ENCODE measurements at regions not wholly inside any gene's neighbourhood (a gene's known extent, or its start where the extent isn't known, plus 50 kb on each side); places are given as distances from the start of the nearest gene placed in this dataset.

GRCh38 chr16:6439129-6439528 lies 893.5 kb upstream of the RBFOX1 start:
- Mint-ChIP-seq H3K36me3 (ENCODE audit: insufficient read depth) (no peaks in the 10 kb centered on the region), H3K27me3 (no peaks in the 10 kb centered on the region), H3K4me1 (no peaks in the 10 kb centered on the region), H3K27ac (ENCODE audit: low read depth) (no peak overlapping the region), H3K4me3 (no peak overlapping the region), H3K9me3 (peaks cover 28% of the 10 kb centered on the region)
- no peak for DNase-seq (ENCODE audit: low spot score in 2 of 2)
- no peak for ATAC-seq (replicated peaks; ENCODE audit: extremely low read depth, poor library complexity, severe bottlenecking)

DNA sequence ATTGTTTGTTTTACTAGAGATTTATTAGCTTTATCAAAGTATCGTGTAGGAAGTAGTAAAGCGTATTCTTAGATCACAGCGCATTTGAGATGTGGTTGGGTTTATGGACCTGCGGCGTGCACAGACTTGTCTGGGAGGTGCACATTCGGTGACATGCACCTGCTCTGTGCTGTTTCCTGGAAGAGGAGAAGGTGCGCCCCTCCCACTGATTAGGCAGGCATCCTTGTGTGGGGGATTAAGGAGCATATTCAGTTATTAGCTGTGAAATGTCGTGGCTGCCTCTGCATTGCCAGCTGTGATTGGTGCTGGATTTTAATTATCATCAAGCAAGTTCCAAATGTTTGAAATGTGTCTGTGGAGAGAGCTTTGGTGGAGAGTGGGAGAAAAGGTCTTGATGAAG lies 903.8 kb upstream of the RBFOX1 start:
- peaks cover 1% of the 10 kb centered on the region for H3K36me3 Mint-ChIP-seq (ENCODE audit: insufficient read depth)
- no peak for DNase-seq (ENCODE audit: low spot score in 2 of 2)
- H3K27me3 Mint-ChIP-seq = no peaks in the 10 kb centered on the region
- no peak for ATAC-seq (replicated peaks; ENCODE audit: extremely low read depth, poor library complexity, severe bottlenecking)
- H3K9me3 Mint-ChIP-seq = peaks cover 5% of the 10 kb centered on the region
- H3K4me1 Mint-ChIP-seq = no peaks in the 10 kb centered on the region
- no peak overlapping the region for H3K27ac Mint-ChIP-seq (ENCODE audit: low read depth)
- H3K4me3 Mint-ChIP-seq = no peak overlapping the region

DNA sequence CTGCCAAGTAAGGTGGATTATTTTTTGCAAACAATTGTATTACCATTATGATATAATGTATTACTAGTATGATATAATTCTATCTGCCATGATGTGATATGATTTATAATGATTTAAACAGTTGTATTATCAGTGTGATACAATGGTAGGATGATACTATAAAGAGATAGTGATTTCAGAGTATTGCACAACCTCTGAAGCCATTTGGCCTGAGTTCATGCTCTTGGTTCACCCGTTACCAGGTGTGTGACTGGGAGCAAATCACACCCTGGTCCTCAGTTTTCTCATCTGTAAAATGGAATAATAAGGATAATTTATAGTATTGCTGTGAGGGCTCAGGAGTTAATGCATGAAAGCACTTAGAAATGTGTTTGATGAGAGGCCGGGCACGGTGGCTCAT lies 905.0 kb upstream of the RBFOX1 start:
- no peak for ATAC-seq (replicated peaks; ENCODE audit: extremely low read depth, poor library complexity, severe bottlenecking)
- no peak for DNase-seq (ENCODE audit: low spot score in 2 of 2)
- peaks cover 1% of the 10 kb centered on the region for H3K36me3 Mint-ChIP-seq (ENCODE audit: insufficient read depth)
- H3K4me3 Mint-ChIP-seq = no peak overlapping the region
- H3K27me3 Mint-ChIP-seq = no peaks in the 10 kb centered on the region
- H3K9me3 Mint-ChIP-seq = peaks cover 14% of the 10 kb centered on the region
- no peaks in the 10 kb centered on the region for H3K4me1 Mint-ChIP-seq
- no peak overlapping the region for H3K27ac Mint-ChIP-seq (ENCODE audit: low read depth)

GRCh38 chr16:6407596-6407995 lies 925.0 kb upstream of the RBFOX1 start:
- Mint-ChIP-seq H3K4me3 (no peak overlapping the region), H3K27ac (ENCODE audit: low read depth) (no peak overlapping the region), H3K27me3 (no peaks in the 10 kb centered on the region), H3K36me3 (ENCODE audit: insufficient read depth) (no peaks in the 10 kb centered on the region), H3K9me3 (peaks cover 7% of the 10 kb centered on the region), H3K4me1 (no peaks in the 10 kb centered on the region)
- DNase-seq (ENCODE audit: low spot score in 2 of 2) (no peak), ATAC-seq (replicated peaks; ENCODE audit: extremely low read depth, poor library complexity, severe bottlenecking) (no peak)

DNA sequence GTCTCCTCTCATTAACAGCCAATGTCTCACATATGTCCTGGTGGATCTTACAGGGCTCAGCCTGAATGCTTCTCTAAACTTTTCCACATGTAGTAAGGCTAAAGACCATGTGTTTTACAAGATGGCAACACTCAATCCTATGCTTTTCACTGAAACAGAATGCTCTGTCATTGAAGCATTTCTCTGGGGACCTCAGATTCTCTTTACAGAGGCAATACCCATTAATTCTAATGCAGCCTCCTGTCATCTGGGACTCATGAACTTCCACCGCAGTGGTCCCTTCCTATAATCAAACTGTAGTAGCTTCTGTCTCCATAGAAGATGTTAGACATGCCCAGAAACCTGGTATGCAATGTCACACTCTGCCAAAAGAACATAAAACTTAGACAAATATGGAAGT lies 926.6 kb upstream of the RBFOX1 start:
- H3K27ac Mint-ChIP-seq (ENCODE audit: low read depth) = no peak overlapping the region
- DNase-seq (ENCODE audit: low spot score in 2 of 2) (no peak), ATAC-seq (replicated peaks; ENCODE audit: extremely low read depth, poor library complexity, severe bottlenecking) (no peak)
- H3K27me3 Mint-ChIP-seq = no peaks in the 10 kb centered on the region
- H3K4me3 Mint-ChIP-seq = no peak overlapping the region
- no peaks in the 10 kb centered on the region for H3K36me3 Mint-ChIP-seq (ENCODE audit: insufficient read depth)
- H3K4me1 Mint-ChIP-seq = no peaks in the 10 kb centered on the region
- peaks cover 11% of the 10 kb centered on the region for H3K9me3 Mint-ChIP-seq

GRCh38 chr16:6382924-6383459 lies 949.7 kb upstream of the RBFOX1 start:
- Mint-ChIP-seq H3K27me3 (no peaks in the 10 kb centered on the region), H3K9me3 (peaks cover 6% of the 10 kb centered on the region), H3K27ac (ENCODE audit: low read depth) (no peak overlapping the region), H3K36me3 (ENCODE audit: insufficient read depth) (peaks cover 2% of the 10 kb centered on the region), H3K4me3 (no peak overlapping the region), H3K4me1 (no peaks in the 10 kb centered on the region)
- ATAC-seq (replicated peaks; ENCODE audit: extremely low read depth, poor library complexity, severe bottlenecking) (no peak), DNase-seq (ENCODE audit: low spot score in 2 of 2) (no peak)

- Mint-ChIP-seq H3K4me1 (no peaks in the 10 kb centered on the region), H3K27me3 (no peaks in the 10 kb centered on the region), H3K36me3 (ENCODE audit: insufficient read depth) (no peaks in the 10 kb centered on the region), H3K4me3 (no peak overlapping the region), H3K9me3 (peaks cover 6% of the 10 kb centered on the region), H3K27ac (ENCODE audit: low read depth) (no peak overlapping the region)
- DNase-seq (ENCODE audit: low spot score in 2 of 2) (no peak), ATAC-seq (replicated peaks; ENCODE audit: extremely low read depth, poor library complexity, severe bottlenecking) (no peak)
These were observed 950.7 kb upstream of the RBFOX1 start for GRCh38 chr16:6381896-6382295.

DNA sequence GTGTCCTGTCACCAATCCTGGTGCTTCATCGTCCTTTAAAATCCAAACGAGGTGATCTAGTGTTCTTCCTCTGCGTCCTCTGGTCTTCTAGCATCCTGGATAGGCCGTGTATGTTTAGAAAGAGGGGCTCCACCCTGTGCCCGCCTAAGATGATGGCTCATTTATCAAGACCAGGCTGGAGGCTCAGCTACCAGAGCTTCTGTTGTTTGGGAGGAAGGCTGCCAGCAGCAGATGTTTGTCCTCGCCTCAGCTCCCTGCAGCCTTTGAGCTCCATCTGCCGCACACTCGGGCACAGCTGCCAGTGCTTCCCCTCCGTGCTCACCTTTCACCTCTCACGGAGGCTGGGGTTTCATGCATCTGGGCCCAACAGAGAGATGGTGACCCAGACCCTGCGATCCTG lies 954.7 kb upstream of the RBFOX1 start:
- Mint-ChIP-seq H3K4me3 (no peak overlapping the region), H3K36me3 (ENCODE audit: insufficient read depth) (no peaks in the 10 kb centered on the region), H3K27ac (ENCODE audit: low read depth) (no peak overlapping the region), H3K4me1 (no peaks in the 10 kb centered on the region), H3K27me3 (no peaks in the 10 kb centered on the region), H3K9me3 (no peaks in the 10 kb centered on the region)
- DNase-seq (ENCODE audit: low spot score in 2 of 2) (no peak), ATAC-seq (replicated peaks; ENCODE audit: extremely low read depth, poor library complexity, severe bottlenecking) (no peak)

DNA sequence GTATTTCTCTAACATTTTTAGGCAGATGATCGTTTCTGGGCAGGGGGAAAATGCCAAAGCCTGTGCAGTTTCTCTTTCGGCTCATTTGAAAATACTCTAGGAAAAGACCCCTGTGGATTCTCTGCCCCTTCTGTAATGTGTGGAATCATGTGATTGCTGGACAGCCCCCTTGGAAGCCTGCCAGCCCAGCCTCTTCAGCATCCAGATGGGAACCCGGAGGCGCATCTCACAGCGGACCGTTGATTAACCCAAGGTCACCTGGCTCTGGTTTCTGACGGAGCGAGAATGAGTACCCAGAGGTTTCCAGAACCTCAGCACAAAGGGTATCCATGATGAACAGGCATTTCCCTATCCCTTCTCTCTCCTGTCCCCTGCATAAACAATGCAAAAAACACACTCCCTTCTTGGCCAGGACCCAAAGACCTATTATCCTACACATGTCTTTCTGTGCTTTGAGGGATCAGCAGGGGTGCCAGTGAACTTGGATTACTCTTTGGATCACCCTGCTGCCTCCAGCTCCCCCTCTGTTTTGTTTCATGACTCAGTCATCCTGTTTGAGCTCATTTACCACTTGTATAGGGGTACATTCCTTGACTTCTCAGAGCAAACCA lies 957.1 kb upstream of the RBFOX1 start:
- no peaks in the 10 kb centered on the region for H3K9me3 Mint-ChIP-seq
- H3K4me3 Mint-ChIP-seq = no peak overlapping the region
- no peak overlapping the region for H3K27ac Mint-ChIP-seq (ENCODE audit: low read depth)
- ATAC-seq (replicated peaks; ENCODE audit: extremely low read depth, poor library complexity, severe bottlenecking) (no peak), DNase-seq (ENCODE audit: low spot score in 2 of 2) (no peak)
- no peaks in the 10 kb centered on the region for H3K27me3 Mint-ChIP-seq
- H3K4me1 Mint-ChIP-seq = no peaks in the 10 kb centered on the region
- H3K36me3 Mint-ChIP-seq (ENCODE audit: insufficient read depth) = no peaks in the 10 kb centered on the region

- Mint-ChIP-seq H3K4me1 (no peaks in the 10 kb centered on the region), H3K27ac (ENCODE audit: low read depth) (no peak overlapping the region), H3K4me3 (no peak overlapping the region), H3K36me3 (ENCODE audit: insufficient read depth) (no peaks in the 10 kb centered on the region), H3K9me3 (no peaks in the 10 kb centered on the region), H3K27me3 (no peaks in the 10 kb centered on the region)
- DNase-seq (ENCODE audit: low spot score in 2 of 2) (no peak), ATAC-seq (replicated peaks; ENCODE audit: extremely low read depth, poor library complexity, severe bottlenecking) (no peak)
These were observed 957.8 kb upstream of the RBFOX1 start for GRCh38 chr16:6374821-6375220.

- ATAC-seq (replicated peaks; ENCODE audit: extremely low read depth, poor library complexity, severe bottlenecking) (no peak), DNase-seq (ENCODE audit: low spot score in 2 of 2) (no peak)
- H3K27ac Mint-ChIP-seq (ENCODE audit: low read depth) = no peak overlapping the region
- H3K4me1 Mint-ChIP-seq = no peaks in the 10 kb centered on the region
- peaks cover 2% of the 10 kb centered on the region for H3K36me3 Mint-ChIP-seq (ENCODE audit: insufficient read depth)
- no peaks in the 10 kb centered on the region for H3K27me3 Mint-ChIP-seq
- no peak overlapping the region for H3K4me3 Mint-ChIP-seq
- peaks cover 23% of the 10 kb centered on the region for H3K9me3 Mint-ChIP-seq
These were observed 967.8 kb upstream of the RBFOX1 start for GRCh38 chr16:6364846-6365245.

GRCh38 chr16:6363896-6364607 lies 968.6 kb upstream of the RBFOX1 start:
- Mint-ChIP-seq H3K27me3 (no peaks in the 10 kb centered on the region), H3K9me3 (peaks cover 23% of the 10 kb centered on the region), H3K36me3 (ENCODE audit: insufficient read depth) (peaks cover 2% of the 10 kb centered on the region), H3K4me3 (no peak overlapping the region), H3K4me1 (no peaks in the 10 kb centered on the region), H3K27ac (ENCODE audit: low read depth) (no peak overlapping the region)
- no peak for ATAC-seq (replicated peaks; ENCODE audit: extremely low read depth, poor library complexity, severe bottlenecking)
- no peak for DNase-seq (ENCODE audit: low spot score in 2 of 2)

DNA sequence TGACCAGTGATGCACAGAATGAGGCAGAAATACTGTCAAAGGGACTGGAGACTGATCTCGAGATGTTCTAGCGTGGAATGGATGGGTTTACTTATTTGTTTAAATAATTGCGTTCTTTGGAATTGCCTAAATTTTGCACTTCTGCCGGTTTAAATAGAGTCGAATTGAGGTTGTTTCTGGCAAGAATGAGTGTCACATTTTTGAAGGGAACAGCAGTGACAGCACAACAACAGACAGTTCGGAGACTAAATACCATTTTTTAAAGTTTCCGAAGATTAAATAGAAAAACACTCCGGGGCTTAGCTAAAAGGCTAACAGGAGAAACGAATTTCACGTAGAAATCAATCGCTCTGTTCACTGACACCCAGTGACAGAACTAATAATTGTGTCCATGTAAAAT lies 969.2 kb upstream of the RBFOX1 start:
- Mint-ChIP-seq H3K36me3 (ENCODE audit: insufficient read depth) (peaks cover 2% of the 10 kb centered on the region), H3K27me3 (no peaks in the 10 kb centered on the region), H3K4me3 (no peak overlapping the region), H3K27ac (ENCODE audit: low read depth) (no peak overlapping the region), H3K4me1 (no peaks in the 10 kb centered on the region), H3K9me3 (peaks cover 20% of the 10 kb centered on the region)
- DNase-seq (ENCODE audit: low spot score in 2 of 2) (no peak), ATAC-seq (replicated peaks; ENCODE audit: extremely low read depth, poor library complexity, severe bottlenecking) (no peak)

Measured in central memory CD8-positive, alpha-beta T cell (primary cell).